PC-9 (cell line): ENCODE measurements at regions not wholly inside any gene's neighbourhood (a gene's known extent, or its start where the extent isn't known, plus 50 kb on each side); places are given as distances from the start of the nearest gene placed in this dataset.

ENCODE experiments used
- EZH2 ChIP-seq: fragments of 200-600 bp; sonication (generic); IDR thresholded peaks from 2 replicates; pipeline ENCODE4 v1.8.0; 2017; ENCODE audit warnings: antibody characterized with exemption, low read depth
- TF ChIP-seq, protein P1 (sequence below): fragments of 200-600 bp; sonication (generic); conservative IDR thresholded peaks from 2 replicates; pipeline ENCODE4 v1.6.1; 2017; ENCODE audit warnings: mixed run types, antibody characterized with exemption, mild to moderate bottlenecking, moderate library complexity

- TF ChIP-seq, protein P1, sequence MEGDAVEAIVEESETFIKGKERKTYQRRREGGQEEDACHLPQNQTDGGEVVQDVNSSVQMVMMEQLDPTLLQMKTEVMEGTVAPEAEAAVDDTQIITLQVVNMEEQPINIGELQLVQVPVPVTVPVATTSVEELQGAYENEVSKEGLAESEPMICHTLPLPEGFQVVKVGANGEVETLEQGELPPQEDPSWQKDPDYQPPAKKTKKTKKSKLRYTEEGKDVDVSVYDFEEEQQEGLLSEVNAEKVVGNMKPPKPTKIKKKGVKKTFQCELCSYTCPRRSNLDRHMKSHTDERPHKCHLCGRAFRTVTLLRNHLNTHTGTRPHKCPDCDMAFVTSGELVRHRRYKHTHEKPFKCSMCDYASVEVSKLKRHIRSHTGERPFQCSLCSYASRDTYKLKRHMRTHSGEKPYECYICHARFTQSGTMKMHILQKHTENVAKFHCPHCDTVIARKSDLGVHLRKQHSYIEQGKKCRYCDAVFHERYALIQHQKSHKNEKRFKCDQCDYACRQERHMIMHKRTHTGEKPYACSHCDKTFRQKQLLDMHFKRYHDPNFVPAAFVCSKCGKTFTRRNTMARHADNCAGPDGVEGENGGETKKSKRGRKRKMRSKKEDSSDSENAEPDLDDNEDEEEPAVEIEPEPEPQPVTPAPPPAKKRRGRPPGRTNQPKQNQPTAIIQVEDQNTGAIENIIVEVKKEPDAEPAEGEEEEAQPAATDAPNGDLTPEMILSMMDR = no peak
- no peak for TF ChIP-seq EZH2
These were observed 180.5 kb downstream of the RSL24D1 start for GRCh38 chr15:55016225-55016624.
